ENCODE measurements at regions not wholly inside any gene's neighbourhood (a gene's known extent, or its start where the extent isn't known, plus 50 kb on each side); places are given as distances from the start of the nearest gene placed in this dataset.

GRCh38 chr6:126804332-126805064 is 314.0 kb upstream of the RSPO3 start:
- H3F3A ChIP-seq (ENCODE audit: insufficient read depth): no peaks in the 10 kb centered on the region
- no peaks in the 10 kb centered on the region for H3K9me3 ChIP-seq (ENCODE audit: insufficient read depth, low read length)
- no peaks in the 10 kb centered on the region for H3K79me2 ChIP-seq (ENCODE audit: insufficient read depth, low read length)
- H3K9me2 ChIP-seq (replicated peaks; ENCODE audit: insufficient read depth, low read length): no peaks in the 10 kb centered on the region
- no peak overlapping the region for H2AFZ ChIP-seq (ENCODE audit: low read depth, low read length, severe bottlenecking)
- H3K4me2 ChIP-seq (ENCODE audit: low read depth, low read length, poor library complexity, severe bottlenecking): no peak overlapping the region
- H4K20me1 ChIP-seq (ENCODE audit: low read depth, low read length): no peaks in the 10 kb centered on the region; the same call in 1 of the 2 replicates
- H3K27me3 ChIP-seq (ENCODE audit: low read length): no peaks in the 10 kb centered on the region
- H3K27ac ChIP-seq (ENCODE audit: low read depth, low read length): no peak overlapping the region
- TF ChIP-seq CTCF (IDR thresholded peaks at IDR 0.05; ENCODE audit: insufficient read depth, low read length, poor library complexity, severe bottlenecking) (peak; percentile 49), EZH2phosphoT487 (conservative IDR thresholded peaks at IDR 0.05; ENCODE audit: low read length) (no peak)
- H3K4me3 ChIP-seq (ENCODE audit: insufficient read depth, low read length, poor library complexity, severe bottlenecking): no peak overlapping the region
- no peak overlapping the region for H3K9ac ChIP-seq (ENCODE audit: low read length)
- H3K36me3 ChIP-seq (ENCODE audit: low read length): no peaks in the 10 kb centered on the region

GRCh38 chr6:126805861-126806260 is 312.6 kb upstream of the RSPO3 start:
- Histone ChIP-seq H3K9ac (ENCODE audit: low read length) (no peak overlapping the region), H3K27me3 (ENCODE audit: low read length) (no peaks in the 10 kb centered on the region), H3K79me2 (ENCODE audit: insufficient read depth, low read length) (no peaks in the 10 kb centered on the region), H3K4me2 (ENCODE audit: low read depth, low read length, poor library complexity, severe bottlenecking) (no peak overlapping the region), H3K36me3 (ENCODE audit: low read length) (no peaks in the 10 kb centered on the region), H2AFZ (ENCODE audit: low read depth, low read length, severe bottlenecking) (no peak overlapping the region), H3K9me3 (ENCODE audit: insufficient read depth, low read length) (no peaks in the 10 kb centered on the region), H3K9me2 (replicated peaks; ENCODE audit: insufficient read depth, low read length) (no peaks in the 10 kb centered on the region), H3K4me3 (ENCODE audit: insufficient read depth, low read length, poor library complexity, severe bottlenecking) (no peak overlapping the region), H4K20me1 (ENCODE audit: low read depth, low read length) (no peaks in the 10 kb centered on the region; the same call in 1 of the 2 replicates), H3F3A (ENCODE audit: insufficient read depth) (no peaks in the 10 kb centered on the region), H3K27ac (ENCODE audit: low read depth, low read length) (no peak overlapping the region)
- TF ChIP-seq EZH2phosphoT487 (conservative IDR thresholded peaks at IDR 0.05; ENCODE audit: low read length) (no peak), CTCF (IDR thresholded peaks at IDR 0.05; ENCODE audit: insufficient read depth, low read length, poor library complexity, severe bottlenecking) (no peak)

- H4K20me1 ChIP-seq (ENCODE audit: low read depth, low read length): no peaks in the 10 kb centered on the region; the same call in 1 of the 2 replicates
- H3K36me3 ChIP-seq (ENCODE audit: low read length): no peaks in the 10 kb centered on the region
- H3K79me2 ChIP-seq (ENCODE audit: insufficient read depth, low read length): no peaks in the 10 kb centered on the region
- no peak overlapping the region for H2AFZ ChIP-seq (ENCODE audit: low read depth, low read length, severe bottlenecking)
- no peaks in the 10 kb centered on the region for H3K9me3 ChIP-seq (ENCODE audit: insufficient read depth, low read length)
- H3K27ac ChIP-seq (ENCODE audit: low read depth, low read length): no peak overlapping the region
- no peak overlapping the region for H3K9ac ChIP-seq (ENCODE audit: low read length)
- H3K4me3 ChIP-seq (ENCODE audit: insufficient read depth, low read length, poor library complexity, severe bottlenecking): no peak overlapping the region
- H3K9me2 ChIP-seq (replicated peaks; ENCODE audit: insufficient read depth, low read length): no peaks in the 10 kb centered on the region
- no peaks in the 10 kb centered on the region for H3K27me3 ChIP-seq (ENCODE audit: low read length)
- no peak overlapping the region for H3K4me2 ChIP-seq (ENCODE audit: low read depth, low read length, poor library complexity, severe bottlenecking)
- H3F3A ChIP-seq (ENCODE audit: insufficient read depth): no peaks in the 10 kb centered on the region
- TF ChIP-seq EZH2phosphoT487 (conservative IDR thresholded peaks at IDR 0.05; ENCODE audit: low read length): no peak
- no peak for TF ChIP-seq CTCF (IDR thresholded peaks at IDR 0.05; ENCODE audit: insufficient read depth, low read length, poor library complexity, severe bottlenecking)
Observed at GRCh38 chr6:126807876-126808275, 310.6 kb upstream of the RSPO3 start.
